ENCODE measurements at regions not wholly inside any gene's neighbourhood (a gene's known extent, or its start where the extent isn't known, plus 50 kb on each side); places are given as distances from the start of the nearest gene placed in this dataset.

- no peak overlapping the region for H3K27ac ChIP-seq (ENCODE audit: low read length)
- no peaks in the 10 kb centered on the region for H3F3A ChIP-seq (ENCODE audit: insufficient read depth, low read length, poor library complexity, severe bottlenecking)
- H3K4me3 ChIP-seq (ENCODE audit: low read length), result no peak overlapping the region
- no peak overlapping the region for H3K4me2 ChIP-seq (ENCODE audit: low read length)
- no peaks in the 10 kb centered on the region for H3K9me2 ChIP-seq (ENCODE audit: insufficient read depth, low read length)
- no peak overlapping the region for H3K9ac ChIP-seq (ENCODE audit: low read length)
- no peaks in the 10 kb centered on the region for H3K9me3 ChIP-seq (ENCODE audit: low read length)
- H3K27me3 ChIP-seq (ENCODE audit: insufficient read depth, low read depth, low read length), result no peaks in the 10 kb centered on the region
- H3K36me3 ChIP-seq (ENCODE audit: insufficient read depth, low read length), result no peaks in the 10 kb centered on the region
- H2AFZ ChIP-seq (ENCODE audit: low read depth, low read length), result no peak overlapping the region
- H3K79me2 ChIP-seq (replicated peaks; ENCODE audit: insufficient read depth, low read length), result no peaks in the 10 kb centered on the region
- TF ChIP-seq MXI1 (conservative IDR thresholded peaks at IDR 0.05; ENCODE audit: poor library complexity, severe bottlenecking) (no peak), RAD21 (conservative IDR thresholded peaks at IDR 0.05) (no peak), SMC3 (conservative IDR thresholded peaks at IDR 0.05; ENCODE audit: poor library complexity) (no peak), EZH2 (IDR thresholded peaks at IDR 0.05; ENCODE audit: borderline replicate concordance, insufficient read depth, low read length, poor library complexity, severe bottlenecking) (no peak), POLR2AphosphoS5 (IDR thresholded peaks at IDR 0.05) (no peak), EP300 (conservative IDR thresholded peaks at IDR 0.05; ENCODE audit: poor library complexity, severe bottlenecking) (no peak), TAF1 (IDR thresholded peaks at IDR 0.05; ENCODE audit: low read depth) (no peak), CTCF (IDR thresholded peaks at IDR 0.05; ENCODE audit: poor library complexity, severe bottlenecking) (no peak)
- TF ChIP-seq, protein P1, sequence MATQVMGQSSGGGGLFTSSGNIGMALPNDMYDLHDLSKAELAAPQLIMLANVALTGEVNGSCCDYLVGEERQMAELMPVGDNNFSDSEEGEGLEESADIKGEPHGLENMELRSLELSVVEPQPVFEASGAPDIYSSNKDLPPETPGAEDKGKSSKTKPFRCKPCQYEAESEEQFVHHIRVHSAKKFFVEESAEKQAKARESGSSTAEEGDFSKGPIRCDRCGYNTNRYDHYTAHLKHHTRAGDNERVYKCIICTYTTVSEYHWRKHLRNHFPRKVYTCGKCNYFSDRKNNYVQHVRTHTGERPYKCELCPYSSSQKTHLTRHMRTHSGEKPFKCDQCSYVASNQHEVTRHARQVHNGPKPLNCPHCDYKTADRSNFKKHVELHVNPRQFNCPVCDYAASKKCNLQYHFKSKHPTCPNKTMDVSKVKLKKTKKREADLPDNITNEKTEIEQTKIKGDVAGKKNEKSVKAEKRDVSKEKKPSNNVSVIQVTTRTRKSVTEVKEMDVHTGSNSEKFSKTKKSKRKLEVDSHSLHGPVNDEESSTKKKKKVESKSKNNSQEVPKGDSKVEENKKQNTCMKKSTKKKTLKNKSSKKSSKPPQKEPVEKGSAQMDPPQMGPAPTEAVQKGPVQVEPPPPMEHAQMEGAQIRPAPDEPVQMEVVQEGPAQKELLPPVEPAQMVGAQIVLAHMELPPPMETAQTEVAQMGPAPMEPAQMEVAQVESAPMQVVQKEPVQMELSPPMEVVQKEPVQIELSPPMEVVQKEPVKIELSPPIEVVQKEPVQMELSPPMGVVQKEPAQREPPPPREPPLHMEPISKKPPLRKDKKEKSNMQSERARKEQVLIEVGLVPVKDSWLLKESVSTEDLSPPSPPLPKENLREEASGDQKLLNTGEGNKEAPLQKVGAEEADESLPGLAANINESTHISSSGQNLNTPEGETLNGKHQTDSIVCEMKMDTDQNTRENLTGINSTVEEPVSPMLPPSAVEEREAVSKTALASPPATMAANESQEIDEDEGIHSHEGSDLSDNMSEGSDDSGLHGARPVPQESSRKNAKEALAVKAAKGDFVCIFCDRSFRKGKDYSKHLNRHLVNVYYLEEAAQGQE (IDR thresholded peaks at IDR 0.05; ENCODE audit: borderline replicate concordance), result no peak
- H4K20me1 ChIP-seq (ENCODE audit: insufficient read depth), result no peaks in the 10 kb centered on the region
Measured at GRCh38 chr11:42967653-42968052, 344.1 kb upstream of the API5 start.

GRCh38 chr11:42972741-42973140 is 339.1 kb upstream of the API5 start:
- no peaks in the 10 kb centered on the region for H3K27me3 ChIP-seq (ENCODE audit: insufficient read depth, low read depth, low read length)
- no peaks in the 10 kb centered on the region for H3K79me2 ChIP-seq (replicated peaks; ENCODE audit: insufficient read depth, low read length)
- no peaks in the 10 kb centered on the region for H3K9me2 ChIP-seq (ENCODE audit: insufficient read depth, low read length)
- no peak for TF ChIP-seq RAD21 (conservative IDR thresholded peaks at IDR 0.05)
- peak; percentile 56 for TF ChIP-seq EP300 (conservative IDR thresholded peaks at IDR 0.05; ENCODE audit: poor library complexity, severe bottlenecking)
- H3K9me3 ChIP-seq (ENCODE audit: low read length), result no peaks in the 10 kb centered on the region
- H3F3A ChIP-seq (ENCODE audit: insufficient read depth, low read length, poor library complexity, severe bottlenecking), result no peaks in the 10 kb centered on the region
- H3K36me3 ChIP-seq (ENCODE audit: insufficient read depth, low read length), result no peaks in the 10 kb centered on the region
- no peaks in the 10 kb centered on the region for H4K20me1 ChIP-seq (ENCODE audit: insufficient read depth)
- H2AFZ ChIP-seq (ENCODE audit: low read depth, low read length), result no peak overlapping the region
- no peak overlapping the region for H3K4me2 ChIP-seq (ENCODE audit: low read length)
- H3K4me3 ChIP-seq (ENCODE audit: low read length), result peak overlapping the region; percentile 14
- no peak overlapping the region for H3K27ac ChIP-seq (ENCODE audit: low read length)
- H3K9ac ChIP-seq (ENCODE audit: low read length), result no peak overlapping the region
